Left colon (tissue), 2 donors: ENCODE measurements at regions not wholly inside any gene's neighbourhood (a gene's known extent, or its start where the extent isn't known, plus 50 kb on each side); places are given as distances from the start of the nearest gene placed in this dataset.

ENCODE experiments used
- ATAC-seq: fragments of 200-7000 bp; cut with Tn5 transposase; one replicate; pipeline ENCODE4 v1.9.1; 2020; ENCODE audit warnings: mild to moderate bottlenecking, moderate library complexity
- DNase-seq, 2 donors: peaks; one replicate each; pipeline ENCODE4 v3.0.0-alpha.2; 2020
- intact Hi-C, 2 donors: fragments of 100-400 bp; cut with DNase I in 1 of 2; cut with micrococcal nuclease in 1 of 2; formaldehyde crosslinking; loops; one replicate each; pipeline versions ENCODE4 v1.11.2 to v1.14.0; 2022; cut with DNase I, micrococcal nuclease
- donor health status: DM: no; HTN: no; CAD: no.
- donor health status: DM: yes; HTN: yes; CAD: no.

DNA sequence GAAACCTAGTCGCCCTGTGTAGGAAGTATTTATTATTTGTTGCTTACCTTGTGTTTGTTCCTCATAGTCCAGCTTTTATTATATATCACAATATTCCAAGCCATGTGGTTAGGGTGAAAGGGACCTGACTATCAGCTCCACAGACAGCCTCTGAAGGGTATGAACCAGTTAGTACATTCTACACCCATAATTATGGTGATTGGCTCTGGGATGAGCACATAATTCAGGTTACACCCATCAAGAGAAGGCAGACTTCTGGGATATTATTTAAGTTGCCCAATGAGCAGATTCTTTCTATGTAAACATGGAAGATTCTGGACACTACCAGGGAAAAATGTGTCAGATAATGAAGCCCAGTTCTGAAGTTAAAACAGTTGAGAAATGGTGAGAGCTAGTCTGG lies 168.0 kb downstream of the KIF4B start:
- DNase-seq = no peak
- intact Hi-C loops = no loop called here
- no peak for ATAC-seq

DNA sequence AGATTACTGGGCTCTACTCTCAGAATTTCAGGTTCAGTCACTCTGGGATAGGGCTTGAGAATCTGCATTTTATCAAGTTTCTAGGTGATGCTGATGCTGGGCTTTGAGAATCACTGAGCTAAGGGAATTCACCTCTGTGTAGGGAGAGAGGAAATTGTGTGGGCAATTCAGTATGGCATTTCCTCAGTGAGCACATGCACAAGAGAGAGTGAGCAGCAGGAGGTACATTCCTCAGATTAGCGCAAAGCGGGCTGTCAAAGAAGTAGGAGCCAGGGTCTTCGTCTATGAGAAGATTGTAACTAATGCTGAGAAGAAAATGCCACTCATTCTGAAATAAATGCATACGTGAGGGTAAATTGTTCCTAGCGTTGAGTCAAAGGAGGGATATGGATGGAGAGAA lies 175.9 kb downstream of the KIF4B start:
- ATAC-seq (no peak), DNase-seq (no peak)
- intact Hi-C loops = no loop called here

DNA sequence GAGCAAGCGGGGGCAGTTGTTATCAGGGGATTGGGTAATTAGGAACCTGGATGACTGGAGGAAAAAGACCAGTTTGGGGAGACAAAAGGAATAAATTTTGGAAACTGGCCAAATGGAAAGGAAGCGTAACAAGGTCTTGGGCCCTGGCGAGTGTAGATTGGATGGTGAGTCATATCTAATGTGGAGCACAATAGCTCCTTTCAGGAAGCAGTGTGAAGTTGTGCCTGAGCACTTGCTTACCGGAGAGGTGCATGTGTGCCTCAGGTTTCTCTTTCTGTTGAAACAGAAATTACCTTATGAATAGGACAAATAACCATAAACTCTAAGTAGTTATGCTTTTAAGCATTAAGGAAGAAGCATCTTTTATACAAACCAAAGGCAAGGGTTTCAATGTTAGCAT lies 176.4 kb downstream of the KIF4B start:
- intact Hi-C loops = no loop called here
- DNase-seq (no peak), ATAC-seq (no peak)

DNA sequence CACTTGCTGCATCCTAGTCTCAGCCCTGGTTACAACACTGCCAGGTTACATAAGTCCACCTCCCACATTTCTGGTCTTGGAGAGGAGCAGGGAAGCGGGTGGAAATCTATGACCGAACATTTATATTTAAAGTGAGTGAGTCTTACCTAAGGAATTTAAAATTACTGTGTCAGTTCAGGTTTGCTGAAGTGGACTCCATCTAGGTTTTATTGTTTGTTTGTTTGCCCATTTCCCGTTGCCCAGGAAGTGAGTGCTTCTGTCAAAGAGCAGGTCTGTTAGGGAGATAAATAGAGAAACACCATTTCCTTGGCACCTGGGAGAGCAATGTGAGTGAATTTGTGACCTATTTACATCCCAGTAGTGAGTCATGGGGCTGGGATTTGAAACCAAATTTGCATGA lies 179.5 kb downstream of the KIF4B start:
- ATAC-seq (no peak), DNase-seq (no peak)
- intact Hi-C loops = no loop called here

DNA sequence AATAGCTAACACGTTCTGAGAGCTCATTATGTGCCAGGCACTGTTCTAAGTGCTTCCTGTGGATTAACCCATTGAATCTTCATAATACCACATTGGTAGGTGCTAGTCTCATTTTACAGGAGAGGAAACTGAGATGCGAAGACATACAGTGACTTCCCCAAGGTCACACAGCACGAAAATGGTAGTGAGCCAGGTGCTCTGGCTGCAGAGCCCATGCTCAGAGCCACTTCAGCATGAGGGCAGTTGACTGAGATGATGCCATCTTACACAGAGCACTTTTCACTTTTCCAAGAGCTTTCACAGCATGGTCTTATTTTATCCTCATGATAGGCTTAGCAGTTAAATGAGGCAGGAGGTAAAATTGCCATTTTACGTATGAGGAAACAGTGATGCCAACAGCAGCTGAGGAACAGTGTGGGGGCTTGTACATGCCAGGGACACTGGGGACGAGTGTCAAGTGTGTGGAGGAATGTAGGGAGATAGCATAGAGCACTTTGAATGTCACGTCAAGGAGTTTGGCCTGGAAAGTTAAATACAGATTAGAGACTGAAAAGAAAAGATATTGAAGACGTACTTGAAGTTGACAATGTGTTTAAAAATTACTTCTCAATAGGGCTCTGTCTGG lies 180.0 kb downstream of the KIF4B start:
- no peak for ATAC-seq
- intact Hi-C loops = no loop called here
- DNase-seq = no peak

DNA sequence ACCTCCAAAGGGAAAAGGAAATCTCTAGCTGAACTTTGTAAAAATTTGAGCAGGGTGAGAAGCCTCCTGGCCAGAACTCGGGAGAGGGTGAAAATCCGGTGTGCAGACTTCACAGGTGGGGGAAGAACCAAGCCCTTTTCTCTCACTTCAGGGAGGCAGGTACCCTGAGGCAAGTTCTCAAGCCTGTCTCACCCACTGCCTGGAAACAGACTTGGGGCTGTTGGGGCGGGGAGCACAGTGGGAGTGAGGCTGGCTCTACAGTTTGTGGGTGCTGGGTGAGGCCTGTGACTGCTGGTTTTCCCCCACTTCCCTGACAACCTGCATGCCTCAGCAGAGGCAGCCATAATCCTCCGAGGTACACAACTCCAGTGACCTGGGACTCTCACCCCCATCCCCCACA lies 187.1 kb downstream of the KIF4B start:
- DNase-seq (no peak), ATAC-seq (no peak)
- intact Hi-C loops = no loop called here

DNA sequence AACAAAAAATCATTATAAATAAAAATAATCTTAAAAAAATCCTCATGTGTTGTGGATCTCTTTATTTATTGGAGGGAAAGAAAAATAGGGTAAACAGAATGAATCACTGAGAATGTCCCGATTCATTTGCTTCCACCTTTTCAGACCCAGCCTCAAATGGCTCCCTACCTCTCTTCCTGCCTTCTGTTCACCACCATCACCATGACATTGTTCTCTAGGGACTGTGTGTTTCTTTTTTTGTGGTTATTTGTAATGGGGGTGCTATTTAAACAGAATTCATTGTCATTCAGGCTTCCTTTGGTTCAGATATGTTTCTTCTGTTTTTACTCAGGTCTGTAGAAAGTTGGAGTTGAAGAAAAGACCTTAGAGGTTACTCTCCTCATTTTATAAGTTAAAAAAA lies 198.2 kb downstream of the KIF4B start:
- DNase-seq (no peak), ATAC-seq (no peak)
- intact Hi-C loops = no loop called here

DNA sequence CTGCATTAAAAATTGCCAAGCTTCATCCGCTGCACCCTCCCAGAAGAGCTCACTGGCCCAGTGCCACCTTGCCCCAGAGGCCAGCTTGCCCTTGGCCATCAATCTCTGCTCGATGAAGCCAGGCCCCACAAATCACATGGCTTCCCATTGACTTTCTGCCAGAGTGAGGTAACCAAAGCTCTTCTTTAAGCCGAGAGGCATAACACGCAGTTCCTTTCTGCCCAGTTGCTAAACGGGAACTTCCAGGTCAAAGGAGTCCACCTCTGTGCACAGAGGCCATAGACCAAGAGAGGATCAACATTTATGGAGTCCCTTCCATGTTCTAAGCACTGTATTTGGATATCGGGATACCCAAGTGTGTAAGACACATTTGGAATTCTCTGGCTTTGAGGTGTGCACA lies 208.8 kb downstream of the KIF4B start:
- ATAC-seq = no peak
- intact Hi-C loops = no loop called here
- no peak for DNase-seq

DNA sequence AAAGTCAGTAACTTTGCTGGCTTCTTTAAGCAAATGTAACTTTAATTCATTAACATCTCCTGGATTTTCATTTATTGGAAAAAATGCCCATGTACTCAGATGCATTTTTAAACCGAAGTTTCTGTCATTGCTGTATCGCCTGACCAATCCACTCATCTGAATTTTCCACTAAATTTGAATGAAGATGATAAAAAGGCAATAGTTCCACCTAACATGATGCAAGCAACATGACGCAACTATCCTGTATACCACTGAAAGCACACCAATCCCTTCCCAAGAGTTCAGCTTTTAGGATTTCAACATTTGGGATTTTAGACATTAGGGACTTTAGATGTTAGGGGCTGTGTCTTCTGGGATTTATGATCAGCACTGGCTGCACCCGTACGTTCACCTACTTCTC lies 215.6 kb downstream of the KIF4B start:
- ATAC-seq (no peak), DNase-seq (no peak)
- intact Hi-C loops = no loop called here

DNA sequence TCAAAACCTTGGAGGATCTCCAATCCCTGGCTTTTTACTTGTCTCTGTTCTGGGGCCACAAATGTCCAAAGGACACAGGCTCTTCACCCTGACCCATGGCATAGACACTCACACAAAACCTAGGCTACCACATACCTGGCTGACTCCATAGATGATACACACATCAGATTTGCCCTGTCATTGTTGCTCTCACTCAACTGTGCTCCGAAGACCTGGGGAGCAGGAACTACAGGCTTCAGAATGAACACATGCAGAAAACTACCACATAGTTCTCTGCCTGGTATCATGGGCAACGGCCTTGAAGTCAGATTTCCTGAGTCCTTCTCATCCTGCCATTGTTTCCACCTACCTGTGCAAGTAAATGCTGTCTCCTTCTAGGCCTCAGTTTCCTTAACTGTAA lies 226.2 kb downstream of the KIF4B start:
- intact Hi-C loops = no loop called here
- ATAC-seq = no peak

DNA sequence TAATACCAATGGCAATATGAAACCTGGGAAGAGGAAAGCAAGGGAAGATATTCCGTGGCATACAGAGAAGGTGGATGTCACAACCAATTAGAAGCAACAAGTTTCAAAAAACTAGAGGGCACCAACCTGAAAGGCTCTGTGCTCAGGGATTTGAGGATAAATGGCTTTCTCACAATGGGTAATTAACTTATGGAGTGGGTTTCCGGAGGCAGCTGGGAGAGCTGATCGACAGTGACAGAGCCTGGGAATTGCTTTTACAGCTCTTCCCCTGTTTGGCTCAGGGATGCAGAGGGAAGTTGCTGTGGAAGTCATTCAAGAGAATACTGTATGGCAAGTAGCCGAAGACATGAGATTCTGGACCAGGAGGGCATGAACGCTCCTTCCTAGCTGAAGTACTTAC lies 237.0 kb downstream of the KIF4B start:
- ATAC-seq (no peak), DNase-seq (no peak)

More for the DNA sequence above, 226.2 kb downstream of the KIF4B start:
- DNase-seq = no peak

DNA sequence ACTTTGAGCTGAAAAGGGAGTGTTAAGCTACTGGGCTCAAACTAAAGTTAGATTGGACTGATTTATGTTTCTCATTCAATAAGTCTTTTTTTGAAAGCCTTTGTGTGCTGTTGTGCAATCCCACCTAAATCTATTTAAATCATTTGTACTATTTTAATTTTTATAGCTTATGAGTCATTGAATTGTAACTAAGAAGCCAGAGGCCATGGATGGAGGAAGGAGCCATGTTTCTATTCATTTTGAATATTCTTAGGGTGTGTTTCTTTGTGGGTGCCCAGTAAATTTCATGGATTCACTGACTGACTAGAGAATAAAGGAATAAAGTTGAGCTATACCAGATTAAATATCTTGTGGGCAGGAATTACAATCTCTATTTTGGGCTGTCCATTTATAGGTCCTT lies 238.5 kb downstream of the KIF4B start:
- ATAC-seq = no peak
- DNase-seq = no peak
- intact Hi-C loops = no loop called here

More for the DNA sequence above, 237.0 kb downstream of the KIF4B start:
- intact Hi-C loops = no loop called here

DNA sequence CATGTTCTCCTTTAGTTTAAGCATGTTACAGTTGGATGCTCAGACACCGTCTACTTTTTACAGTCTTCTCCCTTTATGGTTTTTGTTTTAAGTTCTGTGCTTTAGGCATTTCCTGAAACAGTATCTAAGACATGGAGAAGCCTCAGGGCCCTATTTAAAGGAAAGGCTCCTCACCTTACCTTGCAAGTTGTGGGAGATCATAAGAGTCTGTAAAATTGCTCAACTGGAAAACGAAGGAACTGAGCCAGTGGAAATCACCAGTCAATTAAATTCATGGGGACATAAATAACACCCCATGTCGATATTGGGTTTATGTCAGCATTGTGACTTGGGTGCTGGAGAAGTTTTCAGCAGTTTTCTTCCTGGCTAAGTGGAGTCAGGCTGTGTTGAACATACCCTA lies 239.2 kb downstream of the KIF4B start:
- intact Hi-C loops = no loop called here
- ATAC-seq (no peak), DNase-seq (no peak)

DNA sequence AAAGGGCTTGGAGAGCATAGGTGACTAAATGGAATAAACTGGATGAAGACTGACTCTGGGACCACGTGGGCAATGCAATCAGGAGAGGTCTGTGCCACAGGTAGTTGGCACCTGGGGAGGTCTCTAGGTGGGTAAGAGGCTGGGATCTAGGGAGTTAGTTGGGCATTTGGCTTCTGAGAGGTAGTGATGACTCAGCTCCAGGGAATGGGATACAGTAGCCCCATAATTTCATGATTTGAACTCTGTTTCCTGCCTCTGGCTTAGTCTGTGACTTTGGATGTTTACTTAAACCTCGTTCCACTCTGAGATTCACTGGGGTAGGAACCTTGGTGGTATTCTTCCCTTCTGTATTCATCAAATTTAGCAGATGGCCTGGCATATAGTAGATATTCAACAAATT lies 240.8 kb downstream of the KIF4B start:
- ATAC-seq (no peak), DNase-seq (no peak)
- intact Hi-C loops = no loop called here

DNA sequence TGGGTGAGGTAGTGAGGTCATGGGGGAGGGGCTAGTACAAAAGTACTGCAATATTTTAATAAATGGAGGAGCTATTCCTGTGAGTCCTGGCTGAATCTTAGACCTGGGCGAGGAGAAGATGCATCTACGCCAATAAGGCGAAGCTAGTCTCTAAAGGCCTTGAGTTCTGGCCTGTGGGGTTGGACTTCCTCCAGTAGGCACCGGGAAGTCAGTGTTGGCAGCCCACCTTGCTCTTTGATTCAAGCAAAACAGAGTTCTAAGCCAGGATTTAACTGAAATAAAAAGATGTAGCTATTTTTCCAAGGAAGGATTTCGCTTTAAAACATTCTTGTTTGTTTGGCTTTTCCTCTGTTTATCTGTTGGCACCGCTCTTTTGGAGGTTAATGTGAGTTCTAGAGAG lies 244.6 kb downstream of the KIF4B start:
- DNase-seq (no peak), ATAC-seq (no peak)
- intact Hi-C loops = no loop called here

DNA sequence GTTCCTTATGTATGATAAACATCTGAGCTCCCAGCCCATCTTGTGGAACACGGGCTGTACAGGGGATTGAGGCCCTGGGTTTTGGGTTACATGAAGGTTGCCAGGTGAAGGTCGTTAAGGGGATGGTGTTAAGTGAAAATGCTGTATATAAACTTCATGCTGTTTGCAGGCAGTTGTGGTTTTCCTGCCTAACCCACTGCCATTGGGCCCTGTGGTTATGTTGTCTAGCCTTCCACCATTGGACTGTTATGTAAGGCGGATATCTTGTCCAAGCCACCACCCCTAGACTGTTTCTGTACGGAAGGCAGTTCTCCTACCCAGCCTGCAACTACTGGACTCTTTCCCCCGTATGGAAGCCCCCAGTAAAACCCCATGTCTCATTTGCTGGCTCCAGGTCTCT lies 246.1 kb downstream of the KIF4B start:
- ATAC-seq (no peak), DNase-seq (no peak)
- intact Hi-C loops = no loop called here

DNA sequence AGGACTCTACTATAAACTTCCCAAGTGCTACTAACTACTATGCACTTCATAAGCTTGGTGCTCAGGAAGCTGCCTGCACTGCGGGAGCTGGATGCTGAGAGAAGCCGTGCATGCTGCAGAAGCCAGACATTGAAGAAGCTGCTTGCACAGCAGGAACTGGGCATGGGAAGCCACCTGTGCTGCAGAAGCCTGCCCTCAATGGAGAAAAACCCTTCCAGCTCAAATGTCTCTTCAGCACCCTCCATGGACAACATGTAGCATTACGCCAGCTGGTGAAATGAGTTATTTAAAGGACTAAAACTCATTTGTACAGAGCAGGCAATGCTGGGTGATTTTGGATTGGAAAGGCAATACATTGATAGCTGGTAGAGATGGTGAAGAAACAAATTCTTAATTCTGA lies 247.2 kb downstream of the KIF4B start:
- intact Hi-C loops = no loop called here
- no peak for ATAC-seq
- no peak for DNase-seq

DNA sequence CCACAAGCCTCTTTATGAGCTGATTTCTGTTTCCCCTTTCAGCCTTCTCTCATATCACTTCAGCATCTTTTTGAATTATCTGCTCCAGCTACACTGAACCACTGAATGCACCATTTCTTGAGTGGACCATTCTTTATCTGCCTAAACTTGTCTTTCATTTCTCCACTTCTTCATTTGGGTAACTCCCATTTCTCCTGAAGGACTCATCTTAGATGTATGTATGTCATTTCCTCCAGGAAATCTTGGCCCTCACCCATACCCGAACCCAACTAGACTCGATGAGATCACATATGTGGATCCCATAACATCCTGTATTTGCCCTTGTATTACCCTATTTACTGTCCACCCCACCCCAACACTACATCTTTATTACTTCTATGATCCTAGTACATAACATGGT lies 249.8 kb downstream of the KIF4B start:
- no peak for DNase-seq
- no peak for ATAC-seq
- intact Hi-C loops = no loop called here

DNA sequence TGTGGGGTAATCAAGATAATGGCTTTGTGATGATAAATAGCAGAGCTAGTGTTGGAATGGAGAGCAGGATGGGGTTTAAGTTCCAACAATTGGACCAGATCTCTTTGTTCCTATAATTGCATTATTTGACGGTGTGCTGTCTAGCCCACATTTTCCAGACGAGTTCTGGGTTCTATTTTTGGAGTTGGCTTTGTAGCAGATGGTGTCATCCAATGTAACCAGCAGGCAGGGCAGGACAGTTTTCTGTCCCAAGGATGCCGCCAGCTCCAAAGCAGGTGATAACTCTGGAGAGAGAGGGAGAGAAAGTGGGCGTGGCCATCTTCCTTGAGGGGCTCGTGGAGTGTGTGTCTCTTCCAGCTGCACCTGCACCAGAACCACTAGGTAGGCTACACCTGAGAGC lies 251.3 kb downstream of the KIF4B start:
- DNase-seq (no peak), ATAC-seq (no peak)
- intact Hi-C loops = no loop called here

DNA sequence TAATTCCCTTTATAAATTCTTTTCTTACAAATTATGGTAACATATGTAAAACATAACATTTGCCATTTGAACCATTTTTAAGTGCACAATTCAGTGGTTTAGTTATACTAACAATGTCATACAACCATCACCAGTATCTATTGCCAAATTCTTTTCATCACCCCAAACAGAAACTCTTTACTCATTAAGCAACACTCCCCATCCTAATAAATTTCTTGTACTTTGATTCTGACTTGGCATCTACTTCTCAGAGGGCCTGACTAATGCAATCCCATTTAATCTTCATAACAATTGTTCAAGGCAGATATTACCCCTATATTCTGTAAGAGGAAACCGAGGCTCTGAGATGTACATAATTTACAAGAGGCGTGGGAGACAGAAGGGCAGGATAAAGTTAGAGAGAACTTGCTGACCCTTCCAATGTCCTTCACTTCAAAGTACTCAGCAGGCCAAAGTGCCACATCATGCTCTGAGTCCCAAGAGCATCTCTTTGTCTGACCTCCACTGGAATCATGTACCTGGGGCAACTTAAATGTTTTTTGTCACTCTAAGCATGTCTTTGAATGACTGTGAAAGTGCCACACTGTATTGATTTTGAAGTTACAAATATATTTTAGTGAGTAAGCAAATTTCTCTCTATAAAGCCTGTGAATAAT lies 255.3 kb downstream of the KIF4B start:
- DNase-seq (no peak), ATAC-seq (no peak)
- intact Hi-C loops = no loop called here

DNA sequence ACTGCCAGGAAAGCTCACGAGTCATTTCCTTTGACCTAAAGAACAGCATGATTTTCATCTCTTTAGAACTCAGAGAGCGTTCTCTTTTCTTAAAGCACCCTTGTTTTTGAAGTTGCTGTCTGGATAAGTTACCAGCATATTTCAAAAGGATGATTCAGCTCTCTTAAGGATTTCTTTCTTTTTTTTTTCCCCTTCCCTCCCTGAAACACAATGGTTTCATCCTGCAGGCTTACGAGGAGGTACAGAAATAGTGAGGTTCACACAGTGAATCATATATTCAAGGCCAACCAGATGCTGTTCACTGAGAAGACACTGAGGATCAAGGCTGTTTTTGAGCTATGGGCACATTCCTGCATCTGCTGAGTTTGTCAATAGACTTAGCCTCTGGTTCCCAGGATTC lies 257.2 kb downstream of the KIF4B start:
- ATAC-seq (no peak), DNase-seq (no peak)
- intact Hi-C loops = no loop called here
